OCI-LY7 (cell line): ENCODE measurements at regions not wholly inside any gene's neighbourhood (a gene's known extent, or its start where the extent isn't known, plus 50 kb on each side); places are given as distances from the start of the nearest gene placed in this dataset.

ENCODE experiments used
- CTCF ChIP-seq: fragments of 200-600 bp; sonication (generic); conservative IDR thresholded peaks from 2 replicates; pipeline ENCODE4 v1.5.1; 2014; ENCODE audit warnings: mild to moderate bottlenecking, antibody characterized with exemption, low read length, moderate library complexity, mixed read lengths
- EZH2phosphoT487 ChIP-seq: fragments of 200-600 bp; sonication (generic); IDR thresholded peaks from 2 replicates; pipeline ENCODE4 v1.6.1; 2018; ENCODE audit warnings: low read depth, borderline replicate concordance, mild to moderate bottlenecking, mixed run types, antibody characterized with exemption, low read length, moderate library complexity, mixed read lengths

DNA sequence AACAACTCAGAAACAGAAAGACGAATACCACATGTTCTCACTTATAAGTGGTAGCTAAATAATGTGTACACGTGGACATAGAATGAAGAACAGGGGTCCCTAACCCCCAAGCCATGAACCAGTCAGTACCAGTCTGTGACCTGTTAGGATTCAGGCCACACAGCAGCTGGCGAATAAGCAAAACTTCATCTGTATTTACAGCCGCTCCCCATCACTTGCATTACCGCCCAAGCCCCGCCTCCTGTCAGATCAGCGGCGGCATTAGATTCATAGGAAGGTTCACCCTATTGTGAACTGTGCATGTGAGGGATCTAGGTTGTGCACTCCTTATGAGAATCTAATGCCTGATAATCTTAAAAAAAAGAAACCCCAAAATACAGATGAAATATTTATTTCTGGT lies 1128.7 kb downstream of the NLGN4X start:
- no peak for TF ChIP-seq EZH2phosphoT487
- no peak for TF ChIP-seq CTCF
